CD14-positive monocyte (primary cell): ENCODE measurements at regions not wholly inside any gene's neighbourhood (a gene's known extent, or its start where the extent isn't known, plus 50 kb on each side); places are given as distances from the start of the nearest gene placed in this dataset.

Source experiments
- DNase-seq, 3 donors: peaks; one replicate each; pipeline ENCODE4 v3.0.0-alpha.2; 2011 to 2022
- H2AFZ ChIP-seq: 2 replicates; pipeline ENCODE4 v1.6.0; 2012; ENCODE audit warnings: mild to moderate bottlenecking, low read depth, low read length, inconsistent platforms; ENCODE audit not compliant: insufficient read depth, poor library complexity, severe bottlenecking
- H3K27ac ChIP-seq, 2 donors: 1 replicate in 1 of 2; 2 replicates in 1 of 2; pipeline ENCODE4 v1.5.1; 2012 to 2013; ENCODE audit warnings: low read length in 2 of 2, control low read depth in 1 of 2, inconsistent platforms in 1 of 2, low read depth in 1 of 2, mild to moderate bottlenecking in 1 of 2
- H3K27me3 ChIP-seq, 2 donors: one replicate each; pipeline versions ENCODE4 v1.6.0 to v1.6.1; 2011 to 2013; ENCODE audit warnings: low read length in 2 of 2; ENCODE audit not compliant: control insufficient read depth in 2 of 2, insufficient read depth in 2 of 2
- H3K36me3 ChIP-seq, 2 donors: replicated peaks in 1 of 2; 1 replicate in 1 of 2; 2 replicates in 1 of 2; pipeline versions ENCODE4 v1.5.1 to v1.6.1; 2012 to 2013; ENCODE audit warnings: low read length in 2 of 2, control low read depth in 1 of 2, inconsistent platforms in 1 of 2, mild to moderate bottlenecking in 1 of 2; ENCODE audit not compliant: insufficient read depth in 2 of 2, control insufficient read depth in 1 of 2
- H3K4me1 ChIP-seq, 2 donors: 1 replicate in 1 of 2; 2 replicates in 1 of 2; pipeline versions ENCODE4 v1.5.1 to v1.6.1; 2012 to 2013; ENCODE audit warnings: low read length in 2 of 2, control low read depth in 1 of 2, inconsistent platforms in 1 of 2, mild to moderate bottlenecking in 1 of 2, moderate library complexity in 1 of 2; ENCODE audit not compliant: insufficient read depth in 2 of 2, control insufficient read depth in 1 of 2
- H3K4me2 ChIP-seq: replicated peaks from 2 replicates; pipeline ENCODE3; 2012; ENCODE audit warnings: low read length, moderate library complexity, mild to moderate bottlenecking; ENCODE audit not compliant: poor library complexity, severe bottlenecking; ENCODE audit errors: extremely low read depth
- H3K4me3 ChIP-seq, 3 experiments: fragments of 200-600 bp in 1 of 3; sonication (generic) in 1 of 3; replicated peaks in 1 of 3; 1 replicate in 2 of 3; 2 replicates in 1 of 3; pipeline ENCODE4 v1.5.1; 2011 to 2013; ENCODE audit warnings: low read length in 3 of 3, mild to moderate bottlenecking in 3 of 3, control low read depth in 2 of 3, low read depth in 2 of 3, inconsistent platforms in 1 of 3, moderate library complexity in 1 of 3
- H3K79me2 ChIP-seq: 2 replicates; pipeline ENCODE4 v1.6.0; 2012; ENCODE audit warnings: mild to moderate bottlenecking, control low read depth, inconsistent platforms, low read length, moderate library complexity; ENCODE audit not compliant: insufficient read depth
- H3K9ac ChIP-seq: 2 replicates; pipeline ENCODE4 v1.6.0; 2017; ENCODE audit warnings: low read length, mild to moderate bottlenecking; ENCODE audit not compliant: insufficient read depth, poor library complexity, severe bottlenecking
- H3K9me3 ChIP-seq, 2 donors: replicated peaks in 1 of 2; 1 replicate in 1 of 2; 2 replicates in 1 of 2; pipeline versions ENCODE4 v1.5.1 to v1.6.1; 2012 to 2013; ENCODE audit warnings: low read length in 2 of 2, control low read depth in 1 of 2; ENCODE audit not compliant: control insufficient read depth in 1 of 2, insufficient read depth in 1 of 2
- H4K20me1 ChIP-seq: 2 replicates; pipeline ENCODE4 v1.6.0; 2012; ENCODE audit warnings: mild to moderate bottlenecking, low read length, control low read depth, moderate library complexity; ENCODE audit not compliant: insufficient read depth
- H3K27ac Mint-ChIP-seq, 7 donors: one replicate each; pipeline ENCODE4 v1.8.0; 2020; ENCODE audit warnings: mild to moderate bottlenecking in 7 of 7, mixed read lengths in 7 of 7, moderate library complexity in 6 of 7, inconsistent platforms in 2 of 7
- H3K27me3 Mint-ChIP-seq, 3 donors: one replicate each; pipeline ENCODE4 v1.8.0; 2021 to 2022; ENCODE audit warnings: low read depth in 3 of 3, mild to moderate bottlenecking in 3 of 3, mixed read lengths in 3 of 3, moderate library complexity in 3 of 3, inconsistent platforms in 1 of 3
- H3K36me3 Mint-ChIP-seq, 2 donors: one replicate each; pipeline ENCODE4 v1.8.0; 2020; ENCODE audit warnings: mixed read lengths in 2 of 2, inconsistent platforms in 1 of 2, mild to moderate bottlenecking in 1 of 2
- H3K4me1 Mint-ChIP-seq: one replicate; pipeline ENCODE4 v1.8.0; 2020; ENCODE audit warnings: mild to moderate bottlenecking, mixed read lengths
- H3K4me3 Mint-ChIP-seq, 2 donors: one replicate each; pipeline ENCODE4 v1.8.0; 2020; ENCODE audit warnings: mild to moderate bottlenecking in 2 of 2, mixed read lengths in 2 of 2, moderate library complexity in 1 of 2
- H3K9me3 Mint-ChIP-seq, 7 donors: one replicate each; pipeline ENCODE4 v1.8.0; 2020 to 2022; ENCODE audit warnings: mixed read lengths in 7 of 7, mild to moderate bottlenecking in 6 of 7, moderate library complexity in 6 of 7, inconsistent platforms in 2 of 7
- WGBS: methylation state at CpG from one replicate; pipeline ENCODE4 v1.1.5; 2013; ENCODE audit warnings: missing lambda C conversion rate; ENCODE audit not compliant: insufficient coverage; 5-methylcytosine and 5-hydroxymethylcytosine counted together
- intact Hi-C, 2 donors: fragments of 100-400 bp; cut with micrococcal nuclease; formaldehyde crosslinking; loops; one replicate each; pipeline versions ENCODE4 v1.15.0 to v1.15.1; 2023
- TF ChIP-seq, protein P1 (sequence below): fragments of 200-600 bp; IDR thresholded peaks from one replicate; pipeline ENCODE4 v1.8.0; 2022; ENCODE audit warnings: antibody characterized with exemption, mild to moderate bottlenecking

DNA sequence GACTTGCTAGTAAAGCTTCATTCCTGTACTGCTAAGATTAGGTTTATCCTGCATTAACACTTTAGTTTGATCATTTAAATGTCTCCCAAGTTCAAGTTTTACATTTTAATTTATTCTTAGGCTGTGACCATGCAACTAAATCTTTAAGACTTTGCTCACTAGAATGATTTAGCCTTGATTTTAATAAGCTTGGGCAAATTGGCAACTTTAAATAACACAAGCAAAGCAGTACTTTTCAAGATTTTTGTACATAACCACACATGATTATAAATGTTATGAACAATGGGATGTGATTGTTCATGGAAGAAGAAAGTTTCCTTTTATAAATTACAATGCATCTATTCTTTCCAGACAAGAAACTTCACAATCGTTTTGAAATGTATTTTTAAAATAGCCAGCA lies 948.0 kb upstream of the EPHA7 start:
- Histone ChIP-seq H3K27me3 (no peaks in the 10 kb centered on the region), H3K4me2 (no peak overlapping the region), H4K20me1 (no peaks in the 10 kb centered on the region), H3K4me3 (no peak overlapping the region), H3K79me2 (no peaks in the 10 kb centered on the region), H3K4me1 (no peaks in the 10 kb centered on the region), H3K9me3 (peaks cover 0 to 3% of the 10 kb centered on the region in 2 donors), H3K27ac (no peak overlapping the region), H3K9ac (no peak overlapping the region), H3K36me3 (no peaks in the 10 kb centered on the region), H2AFZ (no peak overlapping the region)
- no peak overlapping the region for H3K27ac Mint-ChIP-seq
- TF ChIP-seq, protein P1, sequence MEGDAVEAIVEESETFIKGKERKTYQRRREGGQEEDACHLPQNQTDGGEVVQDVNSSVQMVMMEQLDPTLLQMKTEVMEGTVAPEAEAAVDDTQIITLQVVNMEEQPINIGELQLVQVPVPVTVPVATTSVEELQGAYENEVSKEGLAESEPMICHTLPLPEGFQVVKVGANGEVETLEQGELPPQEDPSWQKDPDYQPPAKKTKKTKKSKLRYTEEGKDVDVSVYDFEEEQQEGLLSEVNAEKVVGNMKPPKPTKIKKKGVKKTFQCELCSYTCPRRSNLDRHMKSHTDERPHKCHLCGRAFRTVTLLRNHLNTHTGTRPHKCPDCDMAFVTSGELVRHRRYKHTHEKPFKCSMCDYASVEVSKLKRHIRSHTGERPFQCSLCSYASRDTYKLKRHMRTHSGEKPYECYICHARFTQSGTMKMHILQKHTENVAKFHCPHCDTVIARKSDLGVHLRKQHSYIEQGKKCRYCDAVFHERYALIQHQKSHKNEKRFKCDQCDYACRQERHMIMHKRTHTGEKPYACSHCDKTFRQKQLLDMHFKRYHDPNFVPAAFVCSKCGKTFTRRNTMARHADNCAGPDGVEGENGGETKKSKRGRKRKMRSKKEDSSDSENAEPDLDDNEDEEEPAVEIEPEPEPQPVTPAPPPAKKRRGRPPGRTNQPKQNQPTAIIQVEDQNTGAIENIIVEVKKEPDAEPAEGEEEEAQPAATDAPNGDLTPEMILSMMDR = no peak
- intact Hi-C loops = no loop called here
- no CpG with 5 or more reads among the region's 1 CpG for WGBS
- no peaks in the 10 kb centered on the region for H3K4me1 Mint-ChIP-seq
- DNase-seq = no peak
- peaks cover 0 to 3% (median 1%) of the 10 kb centered on the region in 7 donors for H3K9me3 Mint-ChIP-seq
- peaks cover 0 to 4% (median 0%) of the 10 kb centered on the region in 3 donors for H3K27me3 Mint-ChIP-seq
- H3K4me3 Mint-ChIP-seq = no peak overlapping the region
- H3K36me3 Mint-ChIP-seq = no peaks in the 10 kb centered on the region

DNA sequence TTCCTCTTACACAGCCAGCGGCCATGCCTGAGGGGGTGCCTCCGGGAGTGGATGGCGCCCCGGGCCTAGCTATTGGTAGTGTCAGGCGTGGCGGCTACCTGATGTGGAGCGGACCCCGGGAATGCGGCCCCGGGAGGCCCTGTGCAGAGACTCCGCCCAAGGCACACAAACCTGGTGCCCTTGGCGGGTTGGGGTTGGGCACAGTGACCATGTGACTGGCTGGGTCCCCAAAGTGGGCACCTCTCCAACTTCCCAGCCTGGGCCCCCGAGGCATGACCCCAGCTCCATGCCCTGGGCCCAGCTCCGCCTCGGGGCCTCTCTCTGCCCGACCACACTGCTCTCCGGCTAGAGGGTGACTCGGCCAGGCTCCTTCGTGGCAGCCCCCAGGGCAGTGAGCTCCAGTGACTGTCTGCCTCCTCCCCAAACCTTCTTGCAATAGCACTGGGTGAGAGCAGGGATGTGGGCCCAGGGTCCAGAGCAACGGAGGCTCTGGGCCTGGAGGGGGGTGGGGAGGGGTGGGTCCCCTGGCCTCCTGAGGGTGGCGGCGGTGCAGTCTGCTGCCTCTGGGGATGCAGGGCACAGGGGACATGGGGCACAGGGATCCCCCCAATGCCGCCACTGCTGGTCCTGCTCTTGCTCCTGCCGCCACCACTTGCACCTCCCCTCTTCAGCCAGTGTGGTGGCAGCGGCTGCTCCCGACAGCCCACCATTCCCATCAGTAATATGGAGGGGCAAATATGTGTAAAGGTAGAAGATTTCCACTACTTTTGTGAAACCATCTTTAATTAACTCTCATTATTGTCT lies 942.9 kb upstream of the EPHA7 start:
- no peaks in the 10 kb centered on the region for H3K27me3 ChIP-seq
- no peaks in the 10 kb centered on the region for H3K36me3 Mint-ChIP-seq
- H4K20me1 ChIP-seq = no peaks in the 10 kb centered on the region
- intact Hi-C loops = no loop called here
- no peak overlapping the region for H3K9ac ChIP-seq
- H3K27ac Mint-ChIP-seq = no peak overlapping the region
- H3K4me2 ChIP-seq = no peak overlapping the region
- no peaks in the 10 kb centered on the region for H3K4me1 ChIP-seq
- no peak overlapping the region for H3K4me3 ChIP-seq
- H3K4me3 Mint-ChIP-seq = no peak overlapping the region
- H3K36me3 ChIP-seq = no peaks in the 10 kb centered on the region
- H3K9me3 ChIP-seq = peaks cover 5 to 16% of the 10 kb centered on the region in 2 donors
- TF ChIP-seq, protein P1 = no peak
- H3K79me2 ChIP-seq = no peaks in the 10 kb centered on the region
- DNase-seq = no peak
- peaks cover 0 to 4% (median 0%) of the 10 kb centered on the region in 3 donors for H3K27me3 Mint-ChIP-seq
- peaks cover 0 to 16% (median 2%) of the 10 kb centered on the region in 7 donors for H3K9me3 Mint-ChIP-seq
- H3K4me1 Mint-ChIP-seq = no peaks in the 10 kb centered on the region
- WGBS = 97% methylated on average over 22 of the region's 26 CpGs
- no peak overlapping the region for H3K27ac ChIP-seq
- H2AFZ ChIP-seq = no peak overlapping the region
